Type B pancreatic cell (in vitro differentiated cells): ENCODE measurements at regions not wholly inside any gene's neighbourhood (a gene's known extent, or its start where the extent isn't known, plus 50 kb on each side); places are given as distances from the start of the nearest gene placed in this dataset.

Experiments
- DNase-seq: peaks from one replicate; pipeline ENCODE4 v3.0.0; 2021; ENCODE audit warnings: mixed read lengths; ENCODE audit not compliant: unreplicated experiment; ENCODE audit errors: extremely low spot score
- H3K27ac Mint-ChIP-seq: 2 replicates; pipeline ENCODE4 v1.8.0; 2021; ENCODE audit warnings: mild to moderate bottlenecking, mixed read lengths
- H3K27me3 Mint-ChIP-seq: 2 replicates; pipeline ENCODE4 v1.8.0; 2021; ENCODE audit warnings: mixed read lengths
- H3K36me3 Mint-ChIP-seq: 2 replicates; pipeline ENCODE4 v1.8.0; 2021; ENCODE audit warnings: mixed read lengths
- H3K4me1 Mint-ChIP-seq: one replicate; pipeline ENCODE4 v1.8.0; 2021; ENCODE audit warnings: mixed read lengths; ENCODE audit not compliant: unreplicated experiment
- H3K4me3 Mint-ChIP-seq: 2 replicates; pipeline ENCODE4 v1.8.0; 2021; ENCODE audit warnings: mild to moderate bottlenecking, mixed read lengths
- H3K9me3 Mint-ChIP-seq: 2 replicates; pipeline ENCODE4 v1.8.0; 2021; ENCODE audit warnings: mixed read lengths
- CTCF ChIP-seq: fragments of 200-600 bp; sonication (generic); conservative IDR thresholded peaks from 2 replicates; pipeline ENCODE4 v1.5.0; 2021; ENCODE audit warnings: antibody characterized with exemption, mild to moderate bottlenecking

GRCh38 chr2:187158452-187158851 lies 289.6 kb downstream of the CALCRL start:
- H3K9me3 Mint-ChIP-seq = peaks cover 11% of the 10 kb centered on the region
- H3K36me3 Mint-ChIP-seq = no peaks in the 10 kb centered on the region
- no peak overlapping the region for H3K27ac Mint-ChIP-seq
- no peak for DNase-seq
- no peaks in the 10 kb centered on the region for H3K4me1 Mint-ChIP-seq
- TF ChIP-seq CTCF = no peak
- H3K4me3 Mint-ChIP-seq = no peak overlapping the region
- no peaks in the 10 kb centered on the region for H3K27me3 Mint-ChIP-seq

GRCh38 chr2:187157046-187157445 lies 291.0 kb downstream of the CALCRL start:
- TF ChIP-seq CTCF = no peak
- Mint-ChIP-seq H3K36me3 (no peaks in the 10 kb centered on the region), H3K27ac (no peak overlapping the region), H3K4me1 (no peaks in the 10 kb centered on the region), H3K9me3 (peaks cover 11% of the 10 kb centered on the region), H3K4me3 (no peak overlapping the region), H3K27me3 (no peaks in the 10 kb centered on the region)
- no peak for DNase-seq

- H3K27ac Mint-ChIP-seq = no peak overlapping the region
- DNase-seq = no peak
- H3K36me3 Mint-ChIP-seq = no peaks in the 10 kb centered on the region
- peaks cover 11% of the 10 kb centered on the region for H3K9me3 Mint-ChIP-seq
- TF ChIP-seq CTCF = no peak
- H3K27me3 Mint-ChIP-seq = no peaks in the 10 kb centered on the region
- H3K4me1 Mint-ChIP-seq = no peaks in the 10 kb centered on the region
- H3K4me3 Mint-ChIP-seq = no peak overlapping the region
These were observed 292.6 kb downstream of the CALCRL start for GRCh38 chr2:187155476-187155875.

GRCh38 chr2:187150670-187151069 lies 297.4 kb downstream of the CALCRL start:
- no peak for TF ChIP-seq CTCF
- Mint-ChIP-seq H3K9me3 (peaks cover 8% of the 10 kb centered on the region), H3K27me3 (no peaks in the 10 kb centered on the region), H3K4me3 (no peak overlapping the region), H3K4me1 (no peaks in the 10 kb centered on the region), H3K27ac (no peak overlapping the region), H3K36me3 (no peaks in the 10 kb centered on the region)
- no peak for DNase-seq

- Mint-ChIP-seq H3K36me3 (no peaks in the 10 kb centered on the region), H3K4me3 (no peak overlapping the region), H3K27me3 (no peaks in the 10 kb centered on the region), H3K9me3 (no peaks in the 10 kb centered on the region), H3K27ac (no peak overlapping the region), H3K4me1 (no peaks in the 10 kb centered on the region)
- DNase-seq = no peak
- no peak for TF ChIP-seq CTCF
These were observed 299.2 kb upstream of the ZSWIM2 start for GRCh38 chr2:187148059-187148714.

GRCh38 chr2:187143537-187143936 lies 294.6 kb upstream of the ZSWIM2 start:
- TF ChIP-seq CTCF = no peak
- DNase-seq = no peak
- no peak overlapping the region for H3K4me3 Mint-ChIP-seq
- no peaks in the 10 kb centered on the region for H3K4me1 Mint-ChIP-seq
- H3K36me3 Mint-ChIP-seq = no peaks in the 10 kb centered on the region
- no peak overlapping the region for H3K27ac Mint-ChIP-seq
- no peaks in the 10 kb centered on the region for H3K9me3 Mint-ChIP-seq
- H3K27me3 Mint-ChIP-seq = no peaks in the 10 kb centered on the region
